ENCODE measurements at regions not wholly inside any gene's neighbourhood (a gene's known extent, or its start where the extent isn't known, plus 50 kb on each side); places are given as distances from the start of the nearest gene placed in this dataset.
A peak's percentile ranks its signal among the peaks of the same experiment; 100 is the strongest.

DNA sequence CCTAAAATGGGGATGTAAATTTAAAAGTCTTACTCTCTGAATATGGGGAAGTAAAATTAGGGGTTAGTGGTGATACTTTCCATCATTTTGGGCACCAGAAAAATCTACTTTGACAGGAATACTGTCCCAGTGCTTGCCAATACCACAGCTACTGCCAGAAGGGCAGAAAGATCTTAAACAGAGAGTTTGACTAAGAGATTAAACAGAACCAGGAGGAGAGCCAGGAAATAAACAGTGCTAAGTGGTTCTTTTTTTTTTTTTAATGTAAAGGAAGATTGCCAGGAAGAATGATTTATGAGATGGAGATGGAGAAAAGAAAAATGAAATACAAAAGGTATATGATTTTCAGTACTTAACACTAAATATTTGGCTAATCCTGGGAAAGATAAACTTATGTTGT, 126.8 kb downstream of the RTL3 start:
- Mint-ChIP-seq H3K4me1 (no peaks in the 10 kb centered on the region), H3K27me3 (ENCODE audit: low read depth in 3 of 3) (peaks cover 0 to 3% (median 2%) of the 10 kb centered on the region in 3 donors), H3K4me3 (no peak overlapping the region), H3K9me3 (peaks cover 0 to 2% (median 0%) of the 10 kb centered on the region in 6 donors), H3K36me3 (no peaks in the 10 kb centered on the region), H3K27ac (no peak overlapping the region)
- DNase-seq, result no peak

DNA sequence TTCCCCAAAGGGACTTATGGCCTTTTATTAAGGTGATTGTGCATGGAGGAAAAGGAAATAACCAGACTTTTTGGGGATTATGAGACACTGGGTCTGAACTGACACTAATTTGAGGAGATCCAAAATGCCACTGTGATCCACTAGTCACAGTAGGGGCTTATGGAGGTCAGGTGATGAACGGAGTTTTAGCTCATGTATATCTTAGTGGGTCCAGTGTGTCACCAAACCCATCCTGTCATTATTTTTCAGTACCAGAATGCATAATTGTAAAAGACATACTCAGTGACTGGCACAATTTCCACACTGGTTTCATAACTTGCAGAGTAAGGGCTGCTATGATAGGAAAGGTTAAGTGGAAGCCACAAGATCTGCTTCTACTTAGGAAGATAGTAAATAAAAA, 131.3 kb downstream of the RTL3 start:
- DNase-seq, result no peak
- Mint-ChIP-seq H3K4me3 (no peak overlapping the region), H3K27me3 (ENCODE audit: low read depth in 3 of 3) (peaks cover 0 to 2% (median 0%) of the 10 kb centered on the region in 3 donors), H3K36me3 (no peaks in the 10 kb centered on the region), H3K9me3 (peaks cover 0 to 2% (median 0%) of the 10 kb centered on the region in 6 donors), H3K4me1 (no peaks in the 10 kb centered on the region), H3K27ac (no peak overlapping the region)

DNA sequence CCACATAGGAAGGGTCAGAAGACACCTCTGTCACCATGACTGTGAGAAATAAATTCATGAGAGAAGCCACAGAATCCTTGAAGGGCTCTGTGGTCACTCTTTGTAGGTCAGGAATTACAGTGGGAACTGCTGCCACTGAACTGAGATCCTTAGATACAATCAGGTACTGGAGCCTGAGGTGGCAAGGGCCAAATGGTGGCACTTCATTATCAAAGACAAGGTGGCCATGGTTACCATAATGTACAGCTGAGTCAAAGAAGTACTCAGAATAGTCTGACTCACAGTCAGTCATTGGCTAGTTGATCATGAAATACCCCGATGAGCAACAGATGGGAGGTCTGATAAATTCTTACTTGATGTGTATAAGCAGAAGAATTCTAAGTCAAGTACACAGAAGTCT, 131.9 kb downstream of the RTL3 start:
- peaks cover 0 to under 1% (median 0%) of the 10 kb centered on the region in 6 donors for H3K9me3 Mint-ChIP-seq
- DNase-seq, result no peak
- no peak overlapping the region for H3K27ac Mint-ChIP-seq
- H3K36me3 Mint-ChIP-seq, result no peaks in the 10 kb centered on the region
- H3K27me3 Mint-ChIP-seq (ENCODE audit: low read depth in 3 of 3), result peaks cover 0 to 2% (median 0%) of the 10 kb centered on the region in 3 donors
- H3K4me3 Mint-ChIP-seq, result no peak overlapping the region
- H3K4me1 Mint-ChIP-seq, result no peaks in the 10 kb centered on the region

DNA sequence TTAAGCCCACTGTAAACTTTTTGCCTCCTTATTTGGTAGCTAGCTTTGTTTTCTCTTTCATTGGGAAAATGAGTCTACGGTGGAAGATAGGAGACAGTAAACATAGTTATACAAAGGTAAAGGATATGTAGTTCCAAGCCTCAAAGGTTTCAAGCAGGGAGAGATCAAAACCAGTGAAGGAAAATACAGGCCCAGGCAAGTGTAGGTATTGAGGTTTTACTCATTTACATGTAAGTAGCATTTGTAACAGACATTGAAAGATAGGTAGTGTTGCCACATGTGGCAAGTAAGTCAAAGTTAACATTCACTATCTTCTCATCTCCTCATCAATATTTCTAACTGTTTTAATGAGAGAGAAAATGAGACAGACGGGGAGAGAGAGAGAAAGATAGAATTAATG, 136.5 kb downstream of the RTL3 start:
- H3K36me3 Mint-ChIP-seq, result no peaks in the 10 kb centered on the region
- H3K4me3 Mint-ChIP-seq, result no peak overlapping the region
- H3K9me3 Mint-ChIP-seq, result no peaks in the 10 kb centered on the region
- H3K4me1 Mint-ChIP-seq, result no peaks in the 10 kb centered on the region
- H3K27me3 Mint-ChIP-seq (ENCODE audit: low read depth in 3 of 3), result no peaks in the 10 kb centered on the region
- no peak overlapping the region for H3K27ac Mint-ChIP-seq
- no peak for DNase-seq

DNA sequence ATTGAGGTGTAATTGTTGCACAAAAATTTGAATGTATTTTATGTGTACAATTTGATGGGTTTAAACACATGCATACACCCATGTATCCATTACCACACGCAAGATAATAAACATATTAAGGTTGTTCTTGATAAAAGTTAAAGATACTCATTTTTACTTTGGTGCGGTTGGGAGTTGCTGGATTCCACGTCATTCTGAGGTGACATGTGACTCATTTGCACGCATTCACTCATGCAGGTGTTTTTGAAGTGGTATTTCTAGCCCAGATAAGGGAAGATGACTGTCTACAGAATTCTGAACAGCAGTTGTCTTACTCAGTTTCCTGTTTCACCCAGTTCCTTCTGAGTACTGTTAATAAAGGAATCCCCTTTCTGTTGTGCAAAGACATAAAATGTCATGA, 142.0 kb downstream of the RTL3 start:
- H3K4me3 Mint-ChIP-seq, result no peak overlapping the region
- DNase-seq, result peak; percentile 8 to 23 (median 17)
- H3K9me3 Mint-ChIP-seq, result no peaks in the 10 kb centered on the region
- no peaks in the 10 kb centered on the region for H3K36me3 Mint-ChIP-seq
- H3K27me3 Mint-ChIP-seq (ENCODE audit: low read depth in 3 of 3), result peaks cover 0 to 2% (median 0%) of the 10 kb centered on the region in 3 donors
- no peaks in the 10 kb centered on the region for H3K4me1 Mint-ChIP-seq
- no peak overlapping the region for H3K27ac Mint-ChIP-seq

DNA sequence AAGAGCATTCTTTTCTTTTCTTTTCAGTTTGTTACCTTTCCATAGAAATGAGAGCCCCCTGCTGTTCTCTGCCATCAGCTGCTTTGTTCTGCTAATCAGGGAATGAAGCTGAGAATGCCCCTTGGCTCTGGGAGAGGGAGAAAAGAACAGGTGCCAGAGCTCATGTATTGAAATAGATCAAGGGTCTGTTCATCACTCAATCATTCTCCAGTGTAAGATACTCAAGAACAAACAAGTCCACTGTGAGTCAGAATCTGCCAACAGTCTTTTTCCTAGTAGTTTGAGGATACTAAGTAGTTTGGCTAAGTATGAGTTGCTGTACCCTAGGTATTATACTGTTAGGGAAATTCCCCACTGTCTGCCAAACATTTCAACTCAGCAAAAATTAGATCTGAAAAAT, 144.3 kb downstream of the RTL3 start:
- H3K4me1 Mint-ChIP-seq, result no peaks in the 10 kb centered on the region
- peaks cover 0 to 4% (median 4%) of the 10 kb centered on the region in 3 donors for H3K27me3 Mint-ChIP-seq (ENCODE audit: low read depth in 3 of 3)
- no peak overlapping the region for H3K27ac Mint-ChIP-seq
- H3K9me3 Mint-ChIP-seq, result no peaks in the 10 kb centered on the region
- H3K36me3 Mint-ChIP-seq, result no peaks in the 10 kb centered on the region
- H3K4me3 Mint-ChIP-seq, result no peak overlapping the region
- no peak for DNase-seq

DNA sequence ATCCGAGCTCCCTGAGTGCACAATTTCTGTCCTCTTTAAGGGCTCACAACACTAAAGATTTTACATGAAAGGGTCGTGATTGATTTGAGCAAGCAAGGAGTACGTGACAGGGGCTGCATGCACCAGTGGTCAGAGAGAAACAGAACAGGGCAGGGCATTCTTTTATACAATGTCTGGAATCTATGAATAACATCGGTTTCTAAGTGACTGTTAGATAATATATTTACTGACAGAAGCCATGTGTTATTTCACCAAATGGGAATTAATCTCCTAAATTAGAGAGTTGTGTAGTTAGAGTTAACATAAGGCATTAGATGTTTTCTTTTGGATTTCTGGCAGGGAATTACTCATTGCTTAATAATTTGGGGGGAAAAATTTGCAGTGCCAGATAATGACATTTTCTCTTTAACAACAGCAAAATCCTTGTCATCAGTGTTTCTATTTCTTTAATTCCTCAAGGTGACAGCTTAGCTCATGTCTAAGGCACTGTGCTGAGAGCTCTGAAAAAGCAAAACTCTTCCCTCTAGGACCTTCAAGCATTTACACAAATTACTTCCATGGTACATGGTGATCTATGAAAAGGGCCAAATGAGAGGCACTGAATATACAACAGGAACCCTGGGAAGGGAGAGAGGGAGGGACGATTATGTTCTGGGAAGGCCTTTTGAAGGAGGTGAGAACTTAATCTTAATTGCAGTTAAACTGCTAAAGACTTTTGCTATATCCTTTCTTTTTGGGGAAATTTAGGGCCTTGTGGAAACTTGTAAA, 145.0 kb downstream of the RTL3 start:
- no peaks in the 10 kb centered on the region for H3K9me3 Mint-ChIP-seq
- no peak overlapping the region for H3K4me3 Mint-ChIP-seq
- no peak for DNase-seq
- H3K4me1 Mint-ChIP-seq, result no peaks in the 10 kb centered on the region
- no peak overlapping the region for H3K27ac Mint-ChIP-seq
- H3K27me3 Mint-ChIP-seq (ENCODE audit: low read depth in 3 of 3), result peaks cover 0 to 4% (median 4%) of the 10 kb centered on the region in 3 donors
- no peaks in the 10 kb centered on the region for H3K36me3 Mint-ChIP-seq

DNA sequence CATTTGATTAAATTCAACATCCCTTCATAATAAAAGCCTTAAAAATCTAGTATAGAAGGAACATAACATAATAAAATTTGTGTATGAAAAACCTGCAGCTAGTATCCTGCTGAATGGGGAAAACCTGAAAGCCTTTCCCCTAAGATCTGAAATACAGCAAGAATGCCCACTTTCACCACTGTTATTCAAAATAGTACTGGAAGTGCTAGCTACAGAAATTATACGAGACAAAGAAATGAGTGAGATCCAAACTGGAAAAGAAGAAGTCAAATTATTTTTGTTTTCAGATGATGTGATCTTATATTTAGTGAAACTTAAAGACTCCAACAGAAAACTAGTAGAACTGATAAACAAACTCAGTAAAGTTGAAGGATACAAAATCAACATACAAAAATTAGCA, 152.9 kb downstream of the RTL3 start:
- no peaks in the 10 kb centered on the region for H3K4me1 Mint-ChIP-seq
- no peaks in the 10 kb centered on the region for H3K9me3 Mint-ChIP-seq
- H3K27me3 Mint-ChIP-seq (ENCODE audit: low read depth in 3 of 3), result peaks cover 0 to 16% (median 6%) of the 10 kb centered on the region in 3 donors
- H3K4me3 Mint-ChIP-seq, result no peak overlapping the region
- no peaks in the 10 kb centered on the region for H3K36me3 Mint-ChIP-seq
- no peak overlapping the region for H3K27ac Mint-ChIP-seq
- no peak for DNase-seq

DNA sequence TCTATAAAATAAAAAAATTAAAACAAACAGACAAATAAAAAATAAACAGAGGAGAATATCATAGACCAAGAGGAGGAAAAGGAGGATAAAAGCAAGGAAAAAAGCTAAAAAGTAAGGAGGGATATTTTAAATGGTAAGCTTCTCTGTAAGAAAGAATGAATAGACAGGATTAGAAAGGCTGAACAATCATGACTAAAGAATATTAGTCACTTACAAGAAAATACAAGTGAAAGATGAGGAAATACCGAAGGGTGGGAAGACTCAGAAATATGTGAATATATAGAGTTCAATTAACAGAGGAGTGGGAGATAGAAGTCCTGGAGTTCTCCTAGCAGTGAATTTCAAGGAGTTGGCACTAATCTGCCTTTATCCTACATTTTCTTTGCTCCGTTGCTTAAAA, 162.6 kb downstream of the RTL3 start:
- H3K27me3 Mint-ChIP-seq (ENCODE audit: low read depth in 3 of 3), result peaks cover 0 to 9% (median 4%) of the 10 kb centered on the region in 3 donors
- no peaks in the 10 kb centered on the region for H3K36me3 Mint-ChIP-seq
- H3K4me3 Mint-ChIP-seq, result no peak overlapping the region
- DNase-seq, result no peak
- no peaks in the 10 kb centered on the region for H3K4me1 Mint-ChIP-seq
- no peaks in the 10 kb centered on the region for H3K9me3 Mint-ChIP-seq
- H3K27ac Mint-ChIP-seq, result no peak overlapping the region

DNA sequence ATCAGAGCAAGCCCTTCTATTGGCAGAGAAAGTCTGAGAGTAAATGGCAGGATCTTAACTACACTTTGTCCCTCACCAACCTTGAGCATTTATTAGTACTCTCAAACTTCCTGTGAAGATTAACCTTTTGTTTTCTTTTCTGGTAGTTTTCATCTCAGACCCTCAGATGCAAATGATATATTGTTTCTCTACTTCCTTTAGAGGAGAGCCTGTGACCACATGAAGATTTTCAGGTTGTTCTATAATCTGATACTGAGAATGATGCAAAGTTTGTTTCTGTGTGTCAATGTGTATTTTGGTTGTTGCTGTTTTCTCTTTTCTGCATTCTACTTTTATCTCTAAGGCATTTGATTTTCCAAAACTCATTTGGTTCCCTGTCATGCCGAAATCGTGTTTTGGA, 165.8 kb upstream of the CYSLTR1 start:
- no peak overlapping the region for H3K27ac Mint-ChIP-seq
- H3K4me1 Mint-ChIP-seq, result no peaks in the 10 kb centered on the region
- H3K36me3 Mint-ChIP-seq, result no peaks in the 10 kb centered on the region
- no peaks in the 10 kb centered on the region for H3K9me3 Mint-ChIP-seq
- peaks cover 2 to 8% (median 5%) of the 10 kb centered on the region in 3 donors for H3K27me3 Mint-ChIP-seq (ENCODE audit: low read depth in 3 of 3)
- no peak for DNase-seq
- H3K4me3 Mint-ChIP-seq, result no peak overlapping the region

DNA sequence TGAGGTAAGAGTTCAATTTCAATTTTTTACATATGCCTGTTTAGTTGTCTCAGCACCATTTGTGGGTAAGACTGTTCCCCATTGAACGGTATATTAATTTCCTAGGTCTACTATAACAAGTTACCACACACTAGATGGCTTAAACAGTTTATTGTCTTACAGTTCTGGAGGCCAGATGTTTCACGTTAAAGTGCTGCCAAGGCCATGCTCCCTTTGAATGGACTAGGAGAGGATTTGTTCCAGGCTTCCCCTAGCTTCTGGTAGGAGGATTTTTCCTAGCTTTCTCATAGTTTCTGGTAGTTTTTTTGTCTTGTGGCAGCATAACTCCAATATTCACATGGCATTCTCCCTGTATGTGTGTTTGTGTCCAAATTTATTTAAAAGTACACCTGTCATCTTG, 149.3 kb upstream of the CYSLTR1 start:
- no peak overlapping the region for H3K27ac Mint-ChIP-seq
- H3K36me3 Mint-ChIP-seq, result no peaks in the 10 kb centered on the region
- H3K27me3 Mint-ChIP-seq (ENCODE audit: low read depth in 3 of 3), result peaks cover 0 to 17% (median 3%) of the 10 kb centered on the region in 3 donors
- peaks cover 0 to 9% (median 0%) of the 10 kb centered on the region in 6 donors for H3K9me3 Mint-ChIP-seq
- H3K4me3 Mint-ChIP-seq, result no peak overlapping the region
- no peak for DNase-seq
- H3K4me1 Mint-ChIP-seq, result no peaks in the 10 kb centered on the region

DNA sequence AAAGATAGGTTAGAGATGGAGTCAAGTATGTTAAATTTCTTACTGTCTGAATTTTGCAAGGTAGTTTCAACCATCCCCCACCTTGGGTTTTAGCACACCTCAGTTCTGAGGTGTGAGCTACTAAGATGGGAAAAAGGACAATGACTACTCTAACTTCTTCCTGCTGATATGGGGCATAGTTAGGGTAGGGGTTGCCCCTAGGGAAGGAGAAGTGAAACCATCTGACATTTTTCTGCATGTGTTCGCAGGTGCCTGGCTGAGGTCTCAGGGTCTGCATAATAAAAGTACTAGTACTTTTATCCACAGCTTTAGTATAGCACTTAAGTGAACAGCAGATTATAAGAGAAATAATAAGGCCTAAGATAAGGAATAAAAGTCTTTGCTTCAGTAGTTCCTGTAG, 129.5 kb upstream of the CYSLTR1 start:
- no peaks in the 10 kb centered on the region for H3K9me3 Mint-ChIP-seq
- H3K27me3 Mint-ChIP-seq (ENCODE audit: low read depth in 3 of 3), result peaks cover 0 to 11% (median 4%) of the 10 kb centered on the region in 3 donors
- no peaks in the 10 kb centered on the region for H3K4me1 Mint-ChIP-seq

DNA sequence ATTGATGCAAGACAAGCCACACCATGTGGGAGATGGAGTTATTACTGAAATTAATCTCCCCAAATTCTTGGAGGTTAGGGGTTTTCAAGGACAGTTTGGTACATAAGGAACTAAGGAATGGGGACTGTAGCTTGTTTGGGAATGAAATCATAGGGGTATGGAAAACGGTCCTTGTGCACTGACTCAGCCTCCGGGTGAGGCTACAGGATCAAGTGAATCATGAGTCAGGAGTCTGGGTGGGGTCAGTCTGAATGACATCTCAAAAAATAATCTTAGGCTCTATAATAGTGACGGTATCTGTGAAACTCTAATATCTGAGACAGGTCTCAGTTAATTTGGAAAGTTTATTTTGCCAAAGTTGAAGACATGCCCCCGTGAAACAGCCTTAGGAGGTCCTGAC, 128.5 kb upstream of the CYSLTR1 start:
- Mint-ChIP-seq H3K36me3 (no peaks in the 10 kb centered on the region), H3K27me3 (ENCODE audit: low read depth in 3 of 3) (peaks cover 0 to 11% (median 4%) of the 10 kb centered on the region in 3 donors), H3K9me3 (peaks cover 0 to 4% (median 0%) of the 10 kb centered on the region in 6 donors), H3K4me3 (no peak overlapping the region), H3K4me1 (no peaks in the 10 kb centered on the region), H3K27ac (no peak overlapping the region)
- no peak for DNase-seq

More for the DNA sequence above, 129.5 kb upstream of the CYSLTR1 start:
- no peak for DNase-seq
- Mint-ChIP-seq H3K27ac (no peak overlapping the region), H3K36me3 (no peaks in the 10 kb centered on the region), H3K4me3 (no peak overlapping the region)

DNA sequence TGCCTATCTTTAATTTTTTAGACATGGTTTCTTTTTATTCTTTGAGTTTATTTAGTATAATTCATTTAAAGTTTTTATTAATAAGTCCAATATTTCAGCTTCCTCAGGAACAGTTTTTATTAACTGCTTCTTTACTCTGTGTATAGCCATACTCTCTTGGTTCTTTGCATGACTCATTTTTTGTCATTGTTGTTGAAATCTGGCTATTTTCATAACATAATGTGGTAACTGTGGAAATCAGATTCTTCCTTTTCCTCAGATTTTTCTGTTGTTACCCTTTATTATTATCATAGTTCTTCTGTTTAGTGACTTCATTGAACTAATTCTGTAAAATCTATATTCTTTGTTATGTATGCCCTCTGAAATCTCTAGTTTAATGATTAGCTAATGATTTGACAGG, 124.9 kb upstream of the CYSLTR1 start:
- DNase-seq, result no peak
- no peak overlapping the region for H3K27ac Mint-ChIP-seq
- no peaks in the 10 kb centered on the region for H3K36me3 Mint-ChIP-seq
- H3K9me3 Mint-ChIP-seq, result peaks cover 0 to 4% (median 0%) of the 10 kb centered on the region in 6 donors
- H3K27me3 Mint-ChIP-seq (ENCODE audit: low read depth in 3 of 3), result peaks cover 2 to 15% (median 4%) of the 10 kb centered on the region in 3 donors
- H3K4me3 Mint-ChIP-seq, result no peak overlapping the region
- no peaks in the 10 kb centered on the region for H3K4me1 Mint-ChIP-seq

DNA sequence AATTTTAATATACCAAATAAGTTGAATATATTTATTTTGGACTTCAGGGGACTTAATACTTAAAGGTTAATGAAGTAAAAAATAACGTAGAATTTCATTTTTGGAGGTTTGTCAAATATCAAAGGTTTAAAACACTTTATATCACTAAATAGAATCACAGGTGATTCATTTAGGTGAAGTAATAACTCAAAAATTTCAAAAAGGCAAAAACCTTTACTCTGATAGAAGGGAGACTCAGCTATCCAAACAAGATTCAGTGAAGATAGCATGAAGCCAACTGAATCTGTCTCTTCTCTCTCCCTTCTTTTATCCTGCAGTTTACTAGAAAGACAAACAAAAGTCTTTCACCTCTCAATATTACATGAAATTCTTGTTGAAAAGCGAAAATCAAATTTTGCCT, 110.2 kb upstream of the CYSLTR1 start:
- Mint-ChIP-seq H3K9me3 (no peaks in the 10 kb centered on the region), H3K27me3 (ENCODE audit: low read depth in 3 of 3) (peaks cover 2 to 3% (median 2%) of the 10 kb centered on the region in 3 donors), H3K27ac (no peak overlapping the region), H3K36me3 (peaks cover 0 to 7% (median 0%) of the 10 kb centered on the region in 3 donors), H3K4me1 (no peaks in the 10 kb centered on the region), H3K4me3 (no peak overlapping the region)
- DNase-seq, result no peak

All from immature natural killer cell (primary cell).